ENCODE measurements at regions not wholly inside any gene's neighbourhood (a gene's known extent, or its start where the extent isn't known, plus 50 kb on each side); places are given as distances from the start of the nearest gene placed in this dataset.

GRCh38 chr6:94511502-94512088 lies 1065.7 kb upstream of the MANEA start:
- no peak for DNase-seq

- DNase-seq, result no peak
Measured at GRCh38 chr6:94510877-94511276, 1066.5 kb upstream of the MANEA start.

- no peak for DNase-seq
Measured at GRCh38 chr6:94501516-94501915, 1075.8 kb upstream of the MANEA start.

- no peak for DNase-seq
Measured at GRCh38 chr6:94498099-94498498, 1078.7 kb upstream of the EPHA7 start.

- DNase-seq, result no peak
Measured at GRCh38 chr6:94494500-94494899, 1075.1 kb upstream of the EPHA7 start.

- DNase-seq, result no peak
Measured at GRCh38 chr6:94487371-94487770, 1068.0 kb upstream of the EPHA7 start.

GRCh38 chr6:94478133-94479005 lies 1059.0 kb upstream of the EPHA7 start:
- DNase-seq, result no peak

- DNase-seq, result no peak
Measured at GRCh38 chr6:94468830-94469229, 1049.5 kb upstream of the EPHA7 start.

GRCh38 chr6:94464018-94464510 lies 1044.7 kb upstream of the EPHA7 start:
- DNase-seq, result no peak

- DNase-seq, result no peak
Measured at GRCh38 chr6:94463306-94463705, 1043.9 kb upstream of the EPHA7 start.

- DNase-seq, result no peak
Measured at GRCh38 chr6:94462231-94462630, 1042.9 kb upstream of the EPHA7 start.

- no peak for DNase-seq
Measured at GRCh38 chr6:94456266-94456665, 1036.9 kb upstream of the EPHA7 start.

- no peak for DNase-seq
Measured at GRCh38 chr6:94454231-94454630, 1034.9 kb upstream of the EPHA7 start.

- no peak for DNase-seq
Measured at GRCh38 chr6:94446120-94446519, 1026.8 kb upstream of the EPHA7 start.

- no peak for DNase-seq
Measured at GRCh38 chr6:94443701-94444100, 1024.3 kb upstream of the EPHA7 start.

- no peak for DNase-seq
Measured at GRCh38 chr6:94424692-94425091, 1005.3 kb upstream of the EPHA7 start.

GRCh38 chr6:94417363-94417762 lies 998.0 kb upstream of the EPHA7 start:
- DNase-seq, result no peak

GRCh38 chr6:94414041-94414440 lies 994.7 kb upstream of the EPHA7 start:
- DNase-seq, result no peak

GRCh38 chr6:94401311-94401710 lies 982.0 kb upstream of the EPHA7 start:
- no peak for DNase-seq

GRCh38 chr6:94394822-94395221 lies 975.5 kb upstream of the EPHA7 start:
- no peak for DNase-seq

GRCh38 chr6:94389218-94389617 lies 969.9 kb upstream of the EPHA7 start:
- DNase-seq, result no peak

GRCh38 chr6:94377835-94378234 lies 958.5 kb upstream of the EPHA7 start:
- DNase-seq, result no peak

GRCh38 chr6:94376876-94377275 lies 957.5 kb upstream of the EPHA7 start:
- no peak for DNase-seq

- DNase-seq, result no peak
Measured at GRCh38 chr6:94372229-94372628, 952.9 kb upstream of the EPHA7 start.

Measured in CD4-positive, alpha-beta T cell treated with Interleukin-17A for 1 hour (primary cell).